Thyroid gland (tissue), 4 donors: ENCODE measurements at regions not wholly inside any gene's neighbourhood (a gene's known extent, or its start where the extent isn't known, plus 50 kb on each side); places are given as distances from the start of the nearest gene placed in this dataset.

ENCODE experiments used
- DNase-seq, 2 donors: peaks; one replicate each; pipeline ENCODE4 v3.0.0-alpha.2; 2019
- H3K27ac ChIP-seq, 3 donors: fragments of 200-600 bp; sonication (generic); 1 replicate in 2 of 3; 2 replicates in 1 of 3; pipeline ENCODE4 v1.5.1; 2016 to 2019; ENCODE audit warnings: mild to moderate bottlenecking in 1 of 3, moderate library complexity in 1 of 3
- H3K27me3 ChIP-seq: fragments of 200-600 bp; sonication (generic); one replicate; pipeline ENCODE4 v1.5.1; 2019
- H3K36me3 ChIP-seq, 2 donors: fragments of 200-600 bp; sonication (generic); one replicate each; pipeline ENCODE4 v1.5.1; 2016 to 2019
- H3K4me1 ChIP-seq, 2 donors: fragments of 200-600 bp; sonication (generic); one replicate each; pipeline ENCODE4 v1.5.1; 2017 to 2019
- H3K4me3 ChIP-seq, 3 donors: fragments of 200-600 bp; sonication (generic); replicated peaks in 1 of 3; 1 replicate in 2 of 3; 2 replicates in 1 of 3; pipeline ENCODE4 v1.5.1; 2016; ENCODE audit warnings: mild to moderate bottlenecking in 1 of 3
- H3K9me3 ChIP-seq: fragments of 200-600 bp; sonication (generic); one replicate; pipeline ENCODE4 v1.5.1; 2017
- POLR2A ChIP-seq, 2 donors: fragments of 450-650 bp; IDR thresholded peaks; one replicate each; pipeline ENCODE4 v1.6.1; 2017; ENCODE audit warnings: antibody characterized with exemption in 2 of 2, mild to moderate bottlenecking in 2 of 2, moderate library complexity in 1 of 2
- WGBS, 2 donors: methylation state at CpG; one replicate each; pipeline ENCODE4 v1.1.5; 2017; 5-methylcytosine and 5-hydroxymethylcytosine counted together
- intact Hi-C: fragments of 100-400 bp; cut with DNase I; formaldehyde crosslinking; loops from one replicate; pipeline ENCODE4 v1.15.1; 2023
- TF ChIP-seq, protein P1 (sequence below), 6 experiments: fragments of 200-600 bp in 3 of 6; fragments of 450-650 bp in 3 of 6; sonication (generic) in 3 of 6; IDR thresholded peaks; one replicate each; pipeline ENCODE4 v1.5.1; 2016 to 2019; ENCODE audit warnings: antibody characterized with exemption in 6 of 6, mild to moderate bottlenecking in 2 of 6, inconsistent platforms in 1 of 6, moderate library complexity in 1 of 6

- WGBS, 2 donors, result 81 to 83% methylated on average over 2 of the region's 2 CpGs
- no peak overlapping the region for H3K27ac ChIP-seq
- no peak for TF ChIP-seq POLR2A (IDR thresholded peaks at IDR 0.05)
- TF ChIP-seq, protein P1, sequence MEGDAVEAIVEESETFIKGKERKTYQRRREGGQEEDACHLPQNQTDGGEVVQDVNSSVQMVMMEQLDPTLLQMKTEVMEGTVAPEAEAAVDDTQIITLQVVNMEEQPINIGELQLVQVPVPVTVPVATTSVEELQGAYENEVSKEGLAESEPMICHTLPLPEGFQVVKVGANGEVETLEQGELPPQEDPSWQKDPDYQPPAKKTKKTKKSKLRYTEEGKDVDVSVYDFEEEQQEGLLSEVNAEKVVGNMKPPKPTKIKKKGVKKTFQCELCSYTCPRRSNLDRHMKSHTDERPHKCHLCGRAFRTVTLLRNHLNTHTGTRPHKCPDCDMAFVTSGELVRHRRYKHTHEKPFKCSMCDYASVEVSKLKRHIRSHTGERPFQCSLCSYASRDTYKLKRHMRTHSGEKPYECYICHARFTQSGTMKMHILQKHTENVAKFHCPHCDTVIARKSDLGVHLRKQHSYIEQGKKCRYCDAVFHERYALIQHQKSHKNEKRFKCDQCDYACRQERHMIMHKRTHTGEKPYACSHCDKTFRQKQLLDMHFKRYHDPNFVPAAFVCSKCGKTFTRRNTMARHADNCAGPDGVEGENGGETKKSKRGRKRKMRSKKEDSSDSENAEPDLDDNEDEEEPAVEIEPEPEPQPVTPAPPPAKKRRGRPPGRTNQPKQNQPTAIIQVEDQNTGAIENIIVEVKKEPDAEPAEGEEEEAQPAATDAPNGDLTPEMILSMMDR (IDR thresholded peaks at IDR 0.05), result no peak
- H3K27me3 ChIP-seq, result no peaks in the 10 kb centered on the region
- H3K4me1 ChIP-seq, result no peaks in the 10 kb centered on the region
- no peaks in the 10 kb centered on the region for H3K9me3 ChIP-seq
- DNase-seq, result no peak
- H3K4me3 ChIP-seq, result no peak overlapping the region
- no peaks in the 10 kb centered on the region for H3K36me3 ChIP-seq
- intact Hi-C loops, result no loop called here
Observed at GRCh38 chr3:147773116-147773630, 364.0 kb downstream of the ZIC1 start.

- TF ChIP-seq, protein P1 (IDR thresholded peaks at IDR 0.05), result no peak
- no peak for TF ChIP-seq POLR2A (IDR thresholded peaks at IDR 0.05)
- intact Hi-C loops, result no loop called here
Observed at GRCh38 chr3:147775411-147775810, 366.2 kb downstream of the ZIC1 start.

GRCh38 chr3:147775816-147776530 is 366.8 kb downstream of the ZIC1 start:
- no peak overlapping the region for H3K27ac ChIP-seq
- TF ChIP-seq POLR2A (IDR thresholded peaks at IDR 0.05), result no peak
- TF ChIP-seq, protein P1 (IDR thresholded peaks at IDR 0.05), result no peak
- H3K36me3 ChIP-seq, result no peaks in the 10 kb centered on the region
- H3K27me3 ChIP-seq, result no peaks in the 10 kb centered on the region
- WGBS, 2 donors, result 78 to 89% methylated on average over 4 of the region's 4 CpGs
- DNase-seq, result no peak
- intact Hi-C loops, result no loop called here
- H3K9me3 ChIP-seq, result no peaks in the 10 kb centered on the region
- H3K4me3 ChIP-seq, result no peak overlapping the region
- H3K4me1 ChIP-seq, result no peaks in the 10 kb centered on the region

More at GRCh38 chr3:147775411-147775810, 366.2 kb downstream of the ZIC1 start:
- H3K27me3 ChIP-seq, result no peaks in the 10 kb centered on the region
- no peak overlapping the region for H3K27ac ChIP-seq
- 76 to 83% methylated on average over 2 of the region's 2 CpGs for WGBS, 2 donors
- no peak overlapping the region for H3K4me3 ChIP-seq
- no peaks in the 10 kb centered on the region for H3K4me1 ChIP-seq
- no peaks in the 10 kb centered on the region for H3K9me3 ChIP-seq
- DNase-seq, result no peak
- H3K36me3 ChIP-seq, result no peaks in the 10 kb centered on the region

DNA sequence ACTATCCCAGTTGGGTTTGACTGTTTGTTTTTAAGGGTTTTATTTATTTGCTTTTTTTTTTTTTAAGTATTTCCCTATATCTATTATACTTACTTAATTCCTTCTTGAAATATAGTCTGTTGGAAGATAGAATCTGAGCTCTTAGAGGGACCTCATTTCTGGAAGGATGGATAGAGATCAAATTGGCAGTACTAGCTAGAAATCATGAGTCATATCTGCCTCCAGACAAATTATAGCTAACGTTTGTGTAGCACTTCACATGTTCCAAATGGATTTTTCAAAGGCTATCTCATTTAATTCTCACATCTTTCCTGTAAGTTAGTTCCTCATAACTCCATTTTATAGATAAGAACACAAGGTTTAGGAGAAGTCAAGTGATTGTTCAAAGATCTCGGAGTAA is 384.7 kb downstream of the ZIC1 start:
- Histone ChIP-seq H3K27ac (no peak overlapping the region), H3K4me1 (no peaks in the 10 kb centered on the region), H3K9me3 (no peaks in the 10 kb centered on the region), H3K4me3 (no peak overlapping the region), H3K27me3 (no peaks in the 10 kb centered on the region), H3K36me3 (no peaks in the 10 kb centered on the region)
- no peak for DNase-seq
- intact Hi-C loops, result no loop called here
- 64 to 77% methylated on average over 2 of the region's 2 CpGs for WGBS, 2 donors
- TF ChIP-seq, protein P1 (IDR thresholded peaks at IDR 0.05), result no peak
- no peak for TF ChIP-seq POLR2A (IDR thresholded peaks at IDR 0.05)

DNA sequence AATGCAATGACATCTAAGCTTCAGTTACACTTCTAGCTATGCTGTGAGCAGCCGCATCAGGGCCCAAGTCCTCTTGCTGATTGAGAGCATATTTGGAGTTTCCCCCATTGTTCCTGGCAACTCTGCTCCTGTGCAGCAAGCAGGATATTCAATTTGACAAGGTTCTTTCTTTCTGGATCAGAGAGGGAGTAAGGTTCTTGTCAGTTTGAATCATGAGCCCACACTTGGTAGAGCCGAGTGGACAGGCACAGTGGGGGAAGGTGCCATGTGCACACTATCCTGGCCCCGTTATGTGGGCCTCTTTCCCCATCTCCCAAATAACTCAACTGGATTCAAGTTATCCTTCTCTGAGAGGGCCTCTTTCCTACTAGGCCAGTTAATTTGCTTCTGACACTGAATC is 385.4 kb downstream of the ZIC1 start:
- Histone ChIP-seq H3K9me3 (no peaks in the 10 kb centered on the region), H3K4me1 (no peaks in the 10 kb centered on the region), H3K4me3 (no peak overlapping the region), H3K27ac (no peak overlapping the region), H3K27me3 (no peaks in the 10 kb centered on the region), H3K36me3 (no peaks in the 10 kb centered on the region)
- TF ChIP-seq, protein P1 (IDR thresholded peaks at IDR 0.05), result no peak
- TF ChIP-seq POLR2A (IDR thresholded peaks at IDR 0.05), result no peak
- intact Hi-C loops, result no loop called here
- DNase-seq, result no peak
- 83 to 91% methylated on average over 3 of the region's 3 CpGs for WGBS, 2 donors
